Gastroesophageal sphincter (tissue), 4 donors: ENCODE measurements at regions not wholly inside any gene's neighbourhood (a gene's known extent, or its start where the extent isn't known, plus 50 kb on each side); places are given as distances from the start of the nearest gene placed in this dataset.

Source experiments
- ATAC-seq: fragments of 150-250 bp; one replicate; pipeline ENCODE4 v1.9.1; 2016; ENCODE audit warnings: mild to moderate bottlenecking, moderate library complexity
- H3K27ac ChIP-seq, 4 donors: fragments of 200-600 bp; sonication (generic) in 3 of 4; 1 replicate in 3 of 4; 2 replicates in 1 of 4; pipeline ENCODE4 v1.5.1; 2016 to 2019
- H3K27me3 ChIP-seq: fragments of 200-600 bp; sonication (generic); one replicate; pipeline ENCODE4 v1.5.1; 2019
- H3K36me3 ChIP-seq, 2 donors: fragments of 200-600 bp; sonication (generic); one replicate each; pipeline ENCODE4 v1.5.1; 2019; ENCODE audit warnings: control low read depth in 1 of 2
- H3K4me1 ChIP-seq, 3 donors: fragments of 200-600 bp; sonication (generic); 1 replicate in 2 of 3; 2 replicates in 1 of 3; pipeline ENCODE4 v1.5.1; 2016 to 2019; ENCODE audit warnings: control low read depth in 2 of 3
- H3K4me3 ChIP-seq, 2 donors: fragments of 200-600 bp; sonication (generic); one replicate each; pipeline ENCODE4 v1.5.1; 2019; ENCODE audit warnings: mild to moderate bottlenecking in 1 of 2, moderate library complexity in 1 of 2
- H3K9me3 ChIP-seq, 3 donors: fragments of 200-600 bp; sonication (generic); one replicate each; pipeline ENCODE4 v1.5.1; 2017 to 2019; ENCODE audit warnings: control low read depth in 2 of 3
- EP300 ChIP-seq: sonication (generic); formaldehyde crosslinking; IDR thresholded peaks from one replicate; pipeline ENCODE4 v1.6.1; 2017; ENCODE audit warnings: antibody characterized with exemption, mild to moderate bottlenecking
- POLR2A ChIP-seq, 2 donors: fragments of 450-650 bp; IDR thresholded peaks; one replicate each; pipeline ENCODE4 v1.6.1; 2017; ENCODE audit warnings: antibody characterized with exemption in 2 of 2, mild to moderate bottlenecking in 2 of 2, moderate library complexity in 1 of 2
- POLR2AphosphoS5 ChIP-seq: sonication (generic); formaldehyde crosslinking; IDR thresholded peaks from one replicate; pipeline ENCODE4 v1.6.1; 2017; ENCODE audit warnings: antibody characterized with exemption
- WGBS, 2 donors: methylation state at CpG; one replicate each; pipeline ENCODE4 v1.1.5; 2018; ENCODE audit warnings: low coverage in 1 of 2; 5-methylcytosine and 5-hydroxymethylcytosine counted together
- TF ChIP-seq, protein P1 (sequence below), 4 experiments: fragments of 200-600 bp in 2 of 4; fragments of 450-650 bp in 2 of 4; sonication (generic) in 1 of 4; IDR thresholded peaks; one replicate each; pipeline ENCODE4 v1.5.1; 2017 to 2019; ENCODE audit warnings: antibody characterized with exemption in 4 of 4, mild to moderate bottlenecking in 2 of 4, moderate library complexity in 2 of 4

DNA sequence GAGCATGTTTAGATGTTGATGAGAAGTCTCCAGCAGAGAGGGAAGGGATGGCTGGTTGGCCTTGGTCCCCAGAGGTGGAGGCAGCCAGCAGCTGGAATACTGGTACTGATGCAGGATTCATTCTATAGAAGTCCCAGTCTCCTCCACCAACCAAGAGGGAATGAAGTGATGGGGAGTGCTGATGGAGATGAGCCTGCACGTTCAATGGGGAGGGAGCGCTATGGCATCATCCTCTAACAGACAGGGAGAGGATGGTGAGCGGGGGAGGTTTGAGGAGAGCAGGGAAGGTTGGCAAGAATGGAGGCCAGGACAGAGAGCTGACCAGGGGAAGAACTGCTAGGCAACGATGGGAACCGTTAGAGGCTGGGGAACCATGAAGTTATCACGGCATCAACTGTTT is 159.8 kb upstream of the MVB12B start:
- H3K27me3 ChIP-seq: peaks cover 17% of the 10 kb centered on the region
- 87 to 97% methylated on average over 4 to 6 of the region's 6 CpGs for WGBS, 2 donors
- H3K4me3 ChIP-seq: no peak overlapping the region
- H3K4me1 ChIP-seq: no peaks in the 10 kb centered on the region
- no peak overlapping the region for H3K27ac ChIP-seq
- no peaks in the 10 kb centered on the region for H3K9me3 ChIP-seq
- no peak for ATAC-seq
- no peaks in the 10 kb centered on the region for H3K36me3 ChIP-seq
- TF ChIP-seq POLR2AphosphoS5 (no peak), EP300 (no peak), POLR2A (IDR thresholded peaks at IDR 0.05) (no peak)
- TF ChIP-seq, protein P1, sequence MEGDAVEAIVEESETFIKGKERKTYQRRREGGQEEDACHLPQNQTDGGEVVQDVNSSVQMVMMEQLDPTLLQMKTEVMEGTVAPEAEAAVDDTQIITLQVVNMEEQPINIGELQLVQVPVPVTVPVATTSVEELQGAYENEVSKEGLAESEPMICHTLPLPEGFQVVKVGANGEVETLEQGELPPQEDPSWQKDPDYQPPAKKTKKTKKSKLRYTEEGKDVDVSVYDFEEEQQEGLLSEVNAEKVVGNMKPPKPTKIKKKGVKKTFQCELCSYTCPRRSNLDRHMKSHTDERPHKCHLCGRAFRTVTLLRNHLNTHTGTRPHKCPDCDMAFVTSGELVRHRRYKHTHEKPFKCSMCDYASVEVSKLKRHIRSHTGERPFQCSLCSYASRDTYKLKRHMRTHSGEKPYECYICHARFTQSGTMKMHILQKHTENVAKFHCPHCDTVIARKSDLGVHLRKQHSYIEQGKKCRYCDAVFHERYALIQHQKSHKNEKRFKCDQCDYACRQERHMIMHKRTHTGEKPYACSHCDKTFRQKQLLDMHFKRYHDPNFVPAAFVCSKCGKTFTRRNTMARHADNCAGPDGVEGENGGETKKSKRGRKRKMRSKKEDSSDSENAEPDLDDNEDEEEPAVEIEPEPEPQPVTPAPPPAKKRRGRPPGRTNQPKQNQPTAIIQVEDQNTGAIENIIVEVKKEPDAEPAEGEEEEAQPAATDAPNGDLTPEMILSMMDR (IDR thresholded peaks at IDR 0.05): no peak

DNA sequence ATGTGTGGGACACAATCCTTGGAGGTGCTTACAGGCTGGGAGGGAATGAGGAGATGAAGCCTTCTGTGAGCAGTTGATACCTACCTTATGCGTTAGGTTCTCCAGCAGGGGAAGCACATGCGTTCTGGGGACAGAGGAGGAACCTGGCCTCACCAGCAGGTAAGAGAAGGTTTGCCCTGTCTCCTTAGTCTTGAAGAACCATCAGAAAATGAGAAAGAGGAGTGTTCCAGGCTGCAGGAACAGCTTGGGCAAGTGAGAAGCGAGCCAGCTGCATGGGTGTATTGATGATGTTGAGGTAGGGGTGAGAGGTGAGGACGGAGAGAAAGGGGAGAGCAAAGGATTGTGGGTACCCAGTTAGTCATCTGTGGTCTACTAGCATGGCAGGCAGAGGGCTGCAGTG is 156.9 kb upstream of the MVB12B start:
- TF ChIP-seq, protein P1 (IDR thresholded peaks at IDR 0.05): no peak
- TF ChIP-seq EP300: no peak
- TF ChIP-seq POLR2A (IDR thresholded peaks at IDR 0.05): no peak

DNA sequence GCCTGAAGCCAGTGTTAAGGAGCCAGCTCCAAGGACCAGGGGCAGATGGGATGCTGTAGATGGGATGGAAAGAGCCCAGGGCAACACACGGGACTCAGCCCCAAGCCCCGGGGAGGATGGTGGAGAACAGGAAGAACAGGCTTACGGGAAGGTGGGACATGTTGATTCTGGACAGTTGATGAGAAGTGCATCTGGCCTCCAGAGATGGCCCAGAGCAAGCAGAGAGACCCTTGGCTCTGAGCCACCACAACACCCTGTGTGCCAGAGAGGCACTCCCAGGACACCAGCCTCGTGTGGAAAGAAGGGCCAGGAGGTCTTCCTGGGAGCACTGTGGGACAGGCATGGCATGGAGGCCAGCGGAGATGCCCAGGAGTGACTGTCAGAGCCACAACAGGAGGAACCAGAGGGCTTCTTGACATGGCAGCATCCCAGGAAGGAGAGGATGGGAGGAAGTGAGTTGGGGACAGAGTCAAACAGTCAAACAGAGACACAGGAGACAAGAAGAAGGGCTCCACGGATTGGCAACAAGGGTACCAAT is 156.3 kb upstream of the MVB12B start:
- no peak overlapping the region for H3K27ac ChIP-seq
- WGBS, 2 donors: 80 to 81% methylated on average over 1 to 6 of the region's 6 CpGs
- TF ChIP-seq, protein P1 (IDR thresholded peaks at IDR 0.05): no peak
- TF ChIP-seq POLR2AphosphoS5 (no peak), EP300 (no peak), POLR2A (IDR thresholded peaks at IDR 0.05) (no peak)
- H3K9me3 ChIP-seq: peaks cover 0 to 12% (median 0%) of the 10 kb centered on the region in 3 donors
- no peak overlapping the region for H3K4me3 ChIP-seq
- H3K36me3 ChIP-seq: no peaks in the 10 kb centered on the region
- no peaks in the 10 kb centered on the region for H3K4me1 ChIP-seq
- H3K27me3 ChIP-seq: peaks cover 11% of the 10 kb centered on the region
- ATAC-seq: no peak

More for the DNA sequence above, 156.9 kb upstream of the MVB12B start:
- H3K27ac ChIP-seq: no peak overlapping the region
- H3K9me3 ChIP-seq: peaks cover 0 to 7% (median 0%) of the 10 kb centered on the region in 3 donors
- H3K36me3 ChIP-seq: no peaks in the 10 kb centered on the region
- H3K4me1 ChIP-seq: no peaks in the 10 kb centered on the region
- WGBS, 2 donors: 50 to 84% methylated on average over 2 to 3 of the region's 4 CpGs
- no peak for ATAC-seq
- no peak overlapping the region for H3K4me3 ChIP-seq
- H3K27me3 ChIP-seq: peaks cover 13% of the 10 kb centered on the region

DNA sequence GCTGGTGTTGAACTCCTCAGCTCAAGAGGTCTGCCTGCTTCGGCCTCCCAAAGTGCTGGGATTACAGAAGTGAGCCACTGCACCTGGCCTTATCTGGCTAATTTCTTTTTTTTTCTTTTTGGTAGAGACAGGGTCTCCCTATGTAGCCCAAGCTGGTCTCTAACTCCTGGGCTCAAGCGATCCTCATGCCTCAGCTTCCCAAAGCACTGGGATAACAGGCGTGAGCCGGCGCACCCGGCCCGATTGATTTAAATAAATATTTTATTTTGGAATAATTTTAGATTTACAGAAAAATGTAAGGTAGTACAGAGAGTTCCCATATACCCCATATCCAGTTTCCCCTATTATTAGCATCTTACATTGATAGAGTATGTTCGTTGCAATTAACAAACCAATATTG is 155.0 kb upstream of the MVB12B start:
- Histone ChIP-seq H3K4me1 (no peaks in the 10 kb centered on the region), H3K9me3 (peaks cover 0 to 12% (median 0%) of the 10 kb centered on the region in 3 donors), H3K27me3 (peaks cover 9% of the 10 kb centered on the region), H3K27ac (no peak overlapping the region), H3K4me3 (no peak overlapping the region), H3K36me3 (no peaks in the 10 kb centered on the region)
- ATAC-seq: no peak
- WGBS, 2 donors: 83 to 86% methylated on average over 1 to 8 of the region's 8 CpGs
- TF ChIP-seq EP300 (no peak), POLR2A (IDR thresholded peaks at IDR 0.05) (no peak), POLR2AphosphoS5 (no peak)
- TF ChIP-seq, protein P1 (IDR thresholded peaks at IDR 0.05): no peak

DNA sequence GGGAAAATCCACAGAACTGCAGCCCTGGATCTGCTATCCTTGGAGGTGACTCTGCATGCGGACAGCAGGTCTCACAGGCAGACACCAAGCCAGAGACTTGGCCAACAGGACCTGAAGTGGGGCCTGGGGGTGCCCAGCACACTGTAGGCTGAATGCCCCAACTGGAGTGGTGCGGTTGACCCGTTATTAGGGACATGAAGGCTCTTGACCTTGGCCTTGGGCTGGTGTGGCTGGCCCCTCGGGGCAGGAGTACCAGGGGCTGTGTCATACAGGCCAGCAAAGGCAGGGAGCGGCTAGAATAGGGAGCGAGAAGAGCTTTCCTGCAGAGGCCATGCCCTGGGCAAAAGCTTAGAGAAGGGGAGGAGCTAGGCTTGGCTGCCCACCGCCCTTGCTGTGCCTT is 153.2 kb upstream of the MVB12B start:
- WGBS, 2 donors: 80 to 86% methylated on average over 1 to 2 of the region's 7 CpGs
- ATAC-seq: no peak

More for the DNA sequence above, 153.2 kb upstream of the MVB12B start:
- no peaks in the 10 kb centered on the region for H3K4me1 ChIP-seq
- H3K4me3 ChIP-seq: no peak overlapping the region
- H3K9me3 ChIP-seq: peaks cover 0 to 12% (median 0%) of the 10 kb centered on the region in 3 donors
- no peaks in the 10 kb centered on the region for H3K36me3 ChIP-seq
- TF ChIP-seq POLR2A (IDR thresholded peaks at IDR 0.05): no peak
- TF ChIP-seq EP300: no peak
- peaks cover 9% of the 10 kb centered on the region for H3K27me3 ChIP-seq
- no peak overlapping the region for H3K27ac ChIP-seq
